Spleen (tissue), 11 donors: ENCODE measurements at regions not wholly inside any gene's neighbourhood (a gene's known extent, or its start where the extent isn't known, plus 50 kb on each side); places are given as distances from the start of the nearest gene placed in this dataset.

Experiments
- DNase-seq: peaks from one replicate; pipeline ENCODE4 v3.0.0-alpha.2; 2020
- H3K27ac ChIP-seq, 8 donors: fragments of 200-600 bp; sonication (generic) in 7 of 8; 1 replicate in 4 of 8; 2 replicates in 4 of 8; pipeline versions ENCODE4 v1.5.0 to v1.8.0; 2016 to 2021; ENCODE audit warnings: inconsistent platforms in 4 of 8, mild to moderate bottlenecking in 4 of 8, moderate library complexity in 1 of 8
- H3K27me3 ChIP-seq, 7 donors: fragments of 200-600 bp; sonication (generic) in 6 of 7; replicated peaks in 1 of 7; 1 replicate in 4 of 7; 2 replicates in 3 of 7; pipeline versions ENCODE4 v1.5.0 to v1.8.0; 2016 to 2021; ENCODE audit warnings: inconsistent platforms in 3 of 7, mild to moderate bottlenecking in 1 of 7
- H3K36me3 ChIP-seq, 6 donors: fragments of 200-600 bp; sonication (generic) in 5 of 6; 1 replicate in 4 of 6; 2 replicates in 2 of 6; pipeline versions ENCODE4 v1.5.0 to v1.8.0; 2016 to 2021; ENCODE audit warnings: inconsistent platforms in 2 of 6
- H3K4me1 ChIP-seq, 6 donors: fragments of 200-600 bp; sonication (generic) in 5 of 6; 1 replicate in 3 of 6; 2 replicates in 3 of 6; pipeline versions ENCODE4 v1.5.0 to v1.8.0; 2016 to 2021; ENCODE audit warnings: inconsistent platforms in 3 of 6
- H3K4me3 ChIP-seq, 8 donors: fragments of 200-600 bp; sonication (generic) in 7 of 8; 1 replicate in 4 of 8; 2 replicates in 4 of 8; pipeline versions ENCODE4 v1.5.0 to v1.8.0; 2016 to 2021; ENCODE audit warnings: inconsistent platforms in 4 of 8, mild to moderate bottlenecking in 4 of 8, moderate library complexity in 2 of 8
- H3K9me3 ChIP-seq, 8 donors: fragments of 200-600 bp; sonication (generic) in 7 of 8; 1 replicate in 4 of 8; 2 replicates in 4 of 8; pipeline versions ENCODE4 v1.5.0 to v1.8.0; 2016 to 2021; ENCODE audit warnings: inconsistent platforms in 4 of 8
- POLR2A ChIP-seq, 3 donors: fragments of 450-650 bp; IDR thresholded peaks; one replicate each; pipeline ENCODE4 v1.5.1; 2017; ENCODE audit warnings: antibody characterized with exemption in 3 of 3, mild to moderate bottlenecking in 1 of 3
- POLR2AphosphoS5 ChIP-seq, 3 donors: sonication (generic); formaldehyde crosslinking; IDR thresholded peaks; one replicate each; pipeline ENCODE4 v1.5.1; 2017; ENCODE audit warnings: antibody characterized with exemption in 3 of 3
- WGBS, 5 donors: extraction: QIAGEN DNeasy Blood & Tissue Kit in 3 of 5; methylation state at CpG; one replicate each; pipeline versions ENCODE4 v1.1.5 to v1.1.7; 2013 to 2018; 5-methylcytosine and 5-hydroxymethylcytosine counted together
- intact Hi-C: fragments of 100-400 bp; cut with DNase I; formaldehyde crosslinking; loops from one replicate; pipeline ENCODE4 v1.15.0; 2023; ENCODE audit warnings: low total_unique reads
- TF ChIP-seq, protein P1 (sequence below), 11 experiments: fragments of 200-600 bp in 7 of 11; fragments of 450-650 bp in 4 of 11; sonication (generic) in 4 of 11; IDR thresholded peaks in 8 of 11; conservative IDR thresholded peaks in 3 of 11; 1 replicate in 7 of 11; 2 replicates in 4 of 11; pipeline versions ENCODE4 v1.4.0 to v1.8.0; 2016 to 2021; ENCODE audit warnings: antibody characterized with exemption in 11 of 11, inconsistent platforms in 4 of 11, mild to moderate bottlenecking in 1 of 11
- donor health status: healthy with polysubstance abuse.
- donor health status: DM: no; HTN: no; CAD: no; lungs with moderate emphysema.
- donor health status: DM: no; HTN: no; CAD: no.
- donor health status: Bipolar disorder and iron deficiency.
- donor health status: healthy.
- donor health status: DM: no; HTN: no; CAD: no.
- donor health status: DM: yes; HTN: yes; CAD: no.

- intact Hi-C loops: no loop called here
- 93 to 97% (median 96%) methylated on average over 2 of the region's 2 CpGs for WGBS, 5 donors
- Histone ChIP-seq H3K9me3 (peaks cover 0 to 6% (median 0%) of the 10 kb centered on the region in 8 donors), H3K4me1 (no peaks in the 10 kb centered on the region), H3K36me3 (no peaks in the 10 kb centered on the region), H3K4me3 (no peak overlapping the region), H3K27ac (no peak overlapping the region), H3K27me3 (no peaks in the 10 kb centered on the region)
- DNase-seq: no peak
- TF ChIP-seq POLR2AphosphoS5 (IDR thresholded peaks at IDR 0.05): no peak
- no peak for TF ChIP-seq POLR2A (IDR thresholded peaks at IDR 0.05)
- TF ChIP-seq, protein P1, sequence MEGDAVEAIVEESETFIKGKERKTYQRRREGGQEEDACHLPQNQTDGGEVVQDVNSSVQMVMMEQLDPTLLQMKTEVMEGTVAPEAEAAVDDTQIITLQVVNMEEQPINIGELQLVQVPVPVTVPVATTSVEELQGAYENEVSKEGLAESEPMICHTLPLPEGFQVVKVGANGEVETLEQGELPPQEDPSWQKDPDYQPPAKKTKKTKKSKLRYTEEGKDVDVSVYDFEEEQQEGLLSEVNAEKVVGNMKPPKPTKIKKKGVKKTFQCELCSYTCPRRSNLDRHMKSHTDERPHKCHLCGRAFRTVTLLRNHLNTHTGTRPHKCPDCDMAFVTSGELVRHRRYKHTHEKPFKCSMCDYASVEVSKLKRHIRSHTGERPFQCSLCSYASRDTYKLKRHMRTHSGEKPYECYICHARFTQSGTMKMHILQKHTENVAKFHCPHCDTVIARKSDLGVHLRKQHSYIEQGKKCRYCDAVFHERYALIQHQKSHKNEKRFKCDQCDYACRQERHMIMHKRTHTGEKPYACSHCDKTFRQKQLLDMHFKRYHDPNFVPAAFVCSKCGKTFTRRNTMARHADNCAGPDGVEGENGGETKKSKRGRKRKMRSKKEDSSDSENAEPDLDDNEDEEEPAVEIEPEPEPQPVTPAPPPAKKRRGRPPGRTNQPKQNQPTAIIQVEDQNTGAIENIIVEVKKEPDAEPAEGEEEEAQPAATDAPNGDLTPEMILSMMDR (IDR thresholded peaks at IDR 0.05 in 8 of 11, conservative IDR thresholded peaks at IDR 0.05 in 3 of 11): no peak
Observed at GRCh38 chr14:84068288-84068687, 1461.7 kb upstream of the FLRT2 start.

DNA sequence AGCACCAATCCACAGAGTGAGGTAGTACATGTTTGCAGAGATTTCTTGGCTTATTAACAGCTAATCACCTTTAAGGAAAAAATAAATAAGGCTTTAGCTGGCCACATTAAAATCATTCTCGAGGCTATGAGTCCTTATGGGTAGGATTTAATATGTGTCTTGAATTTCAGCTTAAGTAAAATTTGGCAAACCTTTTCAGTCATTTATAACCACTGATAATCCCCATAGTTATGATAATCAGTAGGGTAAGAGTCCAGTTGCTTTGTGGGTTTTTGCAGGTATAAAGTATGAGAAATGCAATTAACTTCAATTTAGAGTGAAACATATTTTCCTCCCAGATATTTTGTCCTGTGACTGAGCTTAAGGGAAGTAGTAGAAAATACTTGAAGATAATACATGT, 1458.9 kb upstream of the FLRT2 start:
- no peaks in the 10 kb centered on the region for H3K36me3 ChIP-seq
- WGBS, 5 donors: 74 to 92% (median 79%) methylated on average over 1 of the region's 1 CpG
- intact Hi-C loops: no loop called here
- H3K9me3 ChIP-seq: peaks cover 0 to 6% (median 0%) of the 10 kb centered on the region in 8 donors
- DNase-seq: no peak
- H3K4me1 ChIP-seq: no peaks in the 10 kb centered on the region
- no peak overlapping the region for H3K4me3 ChIP-seq
- H3K27ac ChIP-seq: no peak overlapping the region
- no peaks in the 10 kb centered on the region for H3K27me3 ChIP-seq
- TF ChIP-seq, protein P1 (IDR thresholded peaks at IDR 0.05 in 8 of 11, conservative IDR thresholded peaks at IDR 0.05 in 3 of 11): no peak
- TF ChIP-seq POLR2AphosphoS5 (IDR thresholded peaks at IDR 0.05): no peak

DNA sequence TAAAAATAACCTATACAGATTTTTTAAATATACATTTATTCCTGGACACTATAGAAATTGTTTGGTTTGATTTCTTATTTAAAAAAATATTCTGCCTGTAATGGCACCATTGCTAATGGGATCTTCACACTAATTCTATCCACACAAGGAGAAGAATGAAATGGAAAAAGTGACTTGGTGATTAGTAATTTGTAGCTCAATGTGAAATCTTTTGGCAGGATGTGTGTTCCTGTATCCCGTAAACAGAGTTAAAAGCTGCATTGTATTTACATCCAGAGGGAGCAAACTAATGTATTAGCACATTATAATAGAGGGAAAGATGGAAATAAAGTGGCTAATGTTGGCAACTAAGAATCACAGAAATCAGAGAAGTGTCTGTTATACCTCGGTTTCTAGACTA, 1455.3 kb upstream of the FLRT2 start:
- Histone ChIP-seq H3K36me3 (no peaks in the 10 kb centered on the region), H3K27ac (no peak overlapping the region), H3K4me1 (no peaks in the 10 kb centered on the region), H3K27me3 (no peaks in the 10 kb centered on the region), H3K9me3 (peaks cover 0 to 10% (median 0%) of the 10 kb centered on the region in 8 donors), H3K4me3 (no peak overlapping the region)
- no peak for DNase-seq
- 76 to 94% (median 84%) methylated on average over 2 of the region's 2 CpGs for WGBS, 5 donors
- intact Hi-C loops: no loop called here
- TF ChIP-seq, protein P1 (IDR thresholded peaks at IDR 0.05 in 8 of 11, conservative IDR thresholded peaks at IDR 0.05 in 3 of 11): no peak
- TF ChIP-seq POLR2AphosphoS5 (IDR thresholded peaks at IDR 0.05): no peak
- no peak for TF ChIP-seq POLR2A (IDR thresholded peaks at IDR 0.05)

DNA sequence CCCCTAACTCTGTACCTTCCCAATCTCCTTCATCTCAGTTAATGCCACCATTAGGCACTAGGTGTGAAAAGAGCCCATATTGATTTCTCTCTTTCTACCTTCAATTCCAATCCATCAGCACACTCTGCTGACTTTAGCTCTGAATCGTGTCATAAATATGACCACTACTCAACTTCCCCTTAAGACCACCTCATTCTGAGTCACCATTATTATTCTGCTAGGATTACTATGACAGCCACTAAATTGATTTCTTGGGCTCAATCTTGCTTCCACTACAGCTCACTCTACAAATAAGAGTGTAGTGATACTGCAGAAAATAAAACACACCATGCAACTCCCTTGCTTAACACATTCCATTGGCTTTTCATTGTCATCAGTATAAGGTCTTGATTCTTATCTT, 1449.0 kb upstream of the FLRT2 start:
- H3K4me3 ChIP-seq: no peak overlapping the region
- DNase-seq: no peak
- intact Hi-C loops: no loop called here
- peaks cover 0 to 6% (median 0%) of the 10 kb centered on the region in 8 donors for H3K9me3 ChIP-seq
- WGBS, 5 donors: 75 to 97% (median 92%) methylated on average over 1 of the region's 1 CpG
- no peak overlapping the region for H3K27ac ChIP-seq
- TF ChIP-seq POLR2AphosphoS5 (IDR thresholded peaks at IDR 0.05): no peak
- TF ChIP-seq, protein P1 (IDR thresholded peaks at IDR 0.05 in 8 of 11, conservative IDR thresholded peaks at IDR 0.05 in 3 of 11): no peak
- no peak for TF ChIP-seq POLR2A (IDR thresholded peaks at IDR 0.05)
- no peaks in the 10 kb centered on the region for H3K4me1 ChIP-seq
- H3K36me3 ChIP-seq: no peaks in the 10 kb centered on the region
- no peaks in the 10 kb centered on the region for H3K27me3 ChIP-seq
